ENCODE measurements at regions not wholly inside any gene's neighbourhood (a gene's known extent, or its start where the extent isn't known, plus 50 kb on each side); places are given as distances from the start of the nearest gene placed in this dataset.

- H3K27me3 ChIP-seq, result no peaks in the 10 kb centered on the region
- no peaks in the 10 kb centered on the region for H3K9me3 ChIP-seq
- H3K36me3 ChIP-seq, result no peaks in the 10 kb centered on the region
- TF ChIP-seq CTCF (IDR thresholded peaks at IDR 0.05), result no peak
- no peak overlapping the region for H3K27ac ChIP-seq
- H3K4me1 ChIP-seq (ENCODE audit: control insufficient read depth in 1 of 2, insufficient read depth in 1 of 2, low read depth in 1 of 2, low read length in 1 of 2), result no peaks in the 10 kb centered on the region
- no peak overlapping the region for H3K4me3 ChIP-seq (ENCODE audit: low read depth in 1 of 2, low read length in 1 of 2)
These were observed 288.4 kb downstream of the CLIC5 start for GRCh38 chr6:45727228-45727627.

DNA sequence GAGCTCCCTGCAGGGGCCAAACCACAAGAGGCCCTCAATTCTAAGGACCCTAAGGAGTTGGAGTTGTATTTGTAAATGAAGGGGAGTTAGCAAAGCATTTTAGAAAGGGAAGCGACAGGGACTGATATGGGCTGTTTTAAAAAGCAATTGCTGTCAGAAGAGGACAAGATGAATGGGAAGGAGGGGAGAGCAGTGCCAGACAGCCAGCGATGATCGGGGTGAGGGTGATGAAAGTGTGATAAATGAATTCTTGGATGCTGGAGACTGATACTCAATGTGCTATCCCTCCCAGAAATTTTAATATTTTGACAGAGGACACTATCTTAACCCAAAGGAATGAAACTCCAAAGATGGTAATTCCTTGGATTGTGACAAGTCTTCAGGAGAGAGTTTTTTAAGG is 289.2 kb downstream of the CLIC5 start:
- no peak overlapping the region for H3K27ac ChIP-seq
- no peak for TF ChIP-seq CTCF (IDR thresholded peaks at IDR 0.05)

GRCh38 chr6:45724511-45724910 is 291.1 kb downstream of the CLIC5 start:
- Histone ChIP-seq H3K4me1 (ENCODE audit: control insufficient read depth in 1 of 2, insufficient read depth in 1 of 2, low read depth in 1 of 2, low read length in 1 of 2) (no peaks in the 10 kb centered on the region), H3K36me3 (no peaks in the 10 kb centered on the region), H3K27me3 (no peaks in the 10 kb centered on the region), H3K27ac (no peak overlapping the region), H3K9me3 (no peaks in the 10 kb centered on the region), H3K4me3 (ENCODE audit: low read depth in 1 of 2, low read length in 1 of 2) (no peak overlapping the region)
- no peak for TF ChIP-seq CTCF (IDR thresholded peaks at IDR 0.05)

More for the DNA sequence above, 289.2 kb downstream of the CLIC5 start:
- H3K36me3 ChIP-seq, result no peaks in the 10 kb centered on the region
- H3K4me3 ChIP-seq (ENCODE audit: low read depth in 1 of 2, low read length in 1 of 2), result no peak overlapping the region
- no peaks in the 10 kb centered on the region for H3K4me1 ChIP-seq (ENCODE audit: control insufficient read depth in 1 of 2, insufficient read depth in 1 of 2, low read depth in 1 of 2, low read length in 1 of 2)
- H3K27me3 ChIP-seq, result no peaks in the 10 kb centered on the region
- H3K9me3 ChIP-seq, result no peaks in the 10 kb centered on the region

DNA sequence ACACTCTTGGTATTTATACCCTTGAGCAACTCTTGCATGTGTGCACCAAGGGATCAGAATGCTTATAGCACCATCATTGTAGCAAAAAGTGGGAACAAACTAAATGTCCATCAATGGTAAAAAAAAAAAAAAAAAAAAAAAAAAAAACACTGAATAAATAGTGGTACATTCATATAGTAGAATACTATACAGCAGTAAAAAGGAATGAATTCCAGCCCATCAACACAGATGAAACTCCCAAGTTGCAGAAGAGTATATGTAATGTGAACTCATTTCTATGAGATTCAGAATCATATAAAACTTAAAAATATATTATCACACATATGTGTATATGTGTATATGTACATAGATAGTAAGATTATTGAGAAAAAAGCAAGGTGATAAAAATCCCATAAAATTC is 291.6 kb downstream of the CLIC5 start:
- no peak for TF ChIP-seq CTCF (IDR thresholded peaks at IDR 0.05)
- Histone ChIP-seq H3K4me3 (ENCODE audit: low read depth in 1 of 2, low read length in 1 of 2) (no peak overlapping the region), H3K4me1 (ENCODE audit: control insufficient read depth in 1 of 2, insufficient read depth in 1 of 2, low read depth in 1 of 2, low read length in 1 of 2) (no peaks in the 10 kb centered on the region), H3K9me3 (no peaks in the 10 kb centered on the region), H3K27me3 (no peaks in the 10 kb centered on the region), H3K27ac (no peak overlapping the region), H3K36me3 (no peaks in the 10 kb centered on the region)

- H3K9me3 ChIP-seq, result no peaks in the 10 kb centered on the region
- H3K4me3 ChIP-seq (ENCODE audit: low read depth in 1 of 2, low read length in 1 of 2), result no peak overlapping the region
- H3K27me3 ChIP-seq, result no peaks in the 10 kb centered on the region
- no peak overlapping the region for H3K27ac ChIP-seq
- no peaks in the 10 kb centered on the region for H3K36me3 ChIP-seq
- no peak for TF ChIP-seq CTCF (IDR thresholded peaks at IDR 0.05)
- H3K4me1 ChIP-seq (ENCODE audit: control insufficient read depth in 1 of 2, insufficient read depth in 1 of 2, low read depth in 1 of 2, low read length in 1 of 2), result no peaks in the 10 kb centered on the region
These were observed 292.8 kb downstream of the CLIC5 start for GRCh38 chr6:45722876-45723275.

DNA sequence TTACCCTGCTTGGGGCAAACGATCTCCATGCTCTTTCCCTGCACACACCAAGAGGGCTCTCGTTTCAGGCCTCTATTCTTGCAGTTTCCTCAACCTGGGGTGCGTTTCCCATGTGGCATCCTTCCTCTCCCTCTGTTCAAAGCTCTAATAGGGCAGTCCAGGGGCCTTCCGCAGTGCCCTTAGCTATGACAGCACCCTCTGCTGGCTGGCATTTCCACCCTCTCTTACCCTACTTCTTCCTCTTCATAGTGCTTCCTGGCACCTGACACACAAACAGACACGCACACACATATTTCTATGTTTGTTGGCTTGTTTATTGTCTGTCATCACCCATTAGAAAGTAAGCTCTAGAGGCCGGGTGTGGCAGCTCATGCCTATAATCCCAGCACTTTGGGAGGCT is 294.0 kb downstream of the CLIC5 start:
- no peak for TF ChIP-seq CTCF (IDR thresholded peaks at IDR 0.05)
- H3K4me3 ChIP-seq (ENCODE audit: low read depth in 1 of 2, low read length in 1 of 2), result no peak overlapping the region
- no peak overlapping the region for H3K27ac ChIP-seq
- H3K36me3 ChIP-seq, result no peaks in the 10 kb centered on the region
- no peaks in the 10 kb centered on the region for H3K27me3 ChIP-seq
- no peaks in the 10 kb centered on the region for H3K4me1 ChIP-seq (ENCODE audit: control insufficient read depth in 1 of 2, insufficient read depth in 1 of 2, low read depth in 1 of 2, low read length in 1 of 2)
- no peaks in the 10 kb centered on the region for H3K9me3 ChIP-seq
